ENCODE measurements at regions not wholly inside any gene's neighbourhood (a gene's known extent, or its start where the extent isn't known, plus 50 kb on each side); places are given as distances from the start of the nearest gene placed in this dataset.
"Not testable (repeated sequence)": the region's sequence is repeated elsewhere in the genome, so short reads cannot be mapped to it uniquely, and the experiment has no call there.

GRCh38 chr2:167670588-167670987 lies 576.8 kb downstream of the STK39 start:
- no peak for DNase-seq

DNA sequence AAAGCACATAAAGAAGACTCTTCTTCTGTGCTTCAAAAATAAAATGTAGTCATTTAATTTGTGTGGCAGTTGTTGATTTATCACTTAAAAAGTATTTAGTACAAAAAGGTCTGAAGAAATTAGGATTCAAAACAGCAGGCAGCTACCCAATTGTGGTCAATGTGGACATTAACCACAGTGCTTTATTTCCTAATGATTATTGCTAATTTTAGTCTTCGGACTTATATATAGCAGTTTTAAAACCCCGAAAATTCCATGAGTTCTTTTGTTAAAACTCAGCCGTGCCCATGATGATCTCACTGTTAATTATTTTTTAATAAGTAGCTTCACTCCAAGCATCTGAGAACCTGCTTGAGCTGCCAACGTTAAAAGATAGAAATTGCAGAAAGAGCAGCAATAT lies 594.3 kb downstream of the STK39 start:
- no peak for DNase-seq

GRCh38 chr2:167652401-167652800 lies 595.0 kb downstream of the STK39 start:
- no peak for DNase-seq

- DNase-seq = no peak
Measured at GRCh38 chr2:167651406-167652151, 595.8 kb downstream of the STK39 start.

DNA sequence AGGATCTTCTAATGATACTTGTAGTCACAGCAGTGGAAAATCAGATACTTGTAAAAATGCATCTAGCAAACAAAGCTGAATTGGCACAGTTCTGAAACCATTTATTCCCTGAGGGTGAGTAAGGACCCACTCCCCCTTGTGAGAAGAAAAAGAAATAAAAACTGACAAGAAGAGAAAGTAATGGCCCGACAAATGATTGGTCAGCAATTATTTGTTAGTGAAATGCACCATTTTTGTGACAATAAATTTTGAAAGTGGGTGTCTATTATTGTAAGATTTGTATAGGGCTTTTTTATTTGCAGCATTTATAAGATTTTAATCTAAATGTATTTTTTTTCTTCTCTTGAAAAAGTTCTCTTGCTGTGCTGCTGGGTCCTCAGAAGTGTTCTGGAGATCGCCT lies 600.8 kb downstream of the STK39 start:
- no peak for DNase-seq

- DNase-seq = no peak
Measured at GRCh38 chr2:167640096-167640495, 607.3 kb downstream of the STK39 start.

- DNase-seq = no peak
Measured at GRCh38 chr2:167637741-167638140, 609.7 kb downstream of the STK39 start.

DNA sequence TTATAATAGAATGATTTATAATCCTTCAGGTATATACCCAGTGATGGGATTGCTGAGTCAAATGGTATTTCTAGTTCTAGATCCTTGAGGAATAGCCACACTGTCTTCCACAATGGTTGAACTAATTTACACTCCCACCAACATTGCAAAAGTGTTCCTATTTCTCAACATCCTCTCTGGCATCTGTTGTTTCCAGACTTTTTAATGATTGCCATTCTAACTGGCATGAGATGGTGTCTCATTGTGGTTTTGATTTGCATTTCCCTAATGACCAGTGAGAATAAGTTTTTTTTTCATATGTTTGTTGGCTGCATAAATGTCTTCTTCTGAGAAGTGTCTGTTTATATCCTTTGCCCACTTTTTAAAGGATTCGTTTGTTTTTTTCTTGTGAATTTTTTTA lies 615.1 kb downstream of the STK39 start:
- DNase-seq = not testable (repeated sequence)

DNA sequence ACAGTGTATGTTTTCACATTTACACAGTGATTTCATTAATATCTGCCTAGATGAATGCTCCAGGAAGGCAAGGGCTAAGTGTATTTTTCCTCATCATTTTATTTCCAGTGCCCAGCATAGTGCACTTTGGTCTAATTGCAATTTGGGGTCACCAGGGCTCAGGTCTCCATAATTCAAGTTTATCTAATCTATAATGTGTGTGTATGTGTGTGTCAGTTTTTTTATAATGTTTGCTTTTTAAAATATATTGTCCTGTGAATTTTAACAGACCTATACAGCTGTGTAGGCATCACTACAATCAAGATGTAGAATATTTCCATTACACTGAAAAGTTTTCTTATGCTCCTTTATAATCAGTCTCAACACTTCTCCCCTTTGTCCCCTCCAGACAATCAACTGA lies 620.4 kb downstream of the STK39 start:
- DNase-seq = no peak

DNA sequence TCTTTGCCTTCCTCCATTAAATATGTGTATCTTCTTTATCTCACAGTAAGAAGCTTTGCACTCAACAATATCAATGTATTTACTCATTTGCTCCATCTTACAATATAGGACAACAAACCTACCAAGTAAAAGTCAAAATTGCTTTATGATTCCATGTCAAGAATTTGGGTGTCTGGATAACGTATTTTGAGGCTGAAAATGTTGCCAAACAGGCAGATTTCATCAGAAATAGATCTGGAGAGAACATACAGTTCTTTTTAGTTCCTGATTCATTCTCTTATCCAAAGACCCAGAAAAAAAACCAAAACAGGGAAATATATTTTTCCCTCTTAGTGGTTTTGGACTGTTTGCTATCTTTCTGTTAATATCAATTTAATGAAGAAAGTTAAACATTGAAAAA lies 621.1 kb downstream of the STK39 start:
- no peak for DNase-seq

GRCh38 chr2:167616997-167617396 lies 630.4 kb downstream of the STK39 start:
- DNase-seq = no peak

- no peak for DNase-seq
Measured at GRCh38 chr2:167613471-167613870, 633.9 kb downstream of the STK39 start.

- no peak for DNase-seq
Measured at GRCh38 chr2:167608487-167608886, 638.9 kb downstream of the STK39 start.

DNA sequence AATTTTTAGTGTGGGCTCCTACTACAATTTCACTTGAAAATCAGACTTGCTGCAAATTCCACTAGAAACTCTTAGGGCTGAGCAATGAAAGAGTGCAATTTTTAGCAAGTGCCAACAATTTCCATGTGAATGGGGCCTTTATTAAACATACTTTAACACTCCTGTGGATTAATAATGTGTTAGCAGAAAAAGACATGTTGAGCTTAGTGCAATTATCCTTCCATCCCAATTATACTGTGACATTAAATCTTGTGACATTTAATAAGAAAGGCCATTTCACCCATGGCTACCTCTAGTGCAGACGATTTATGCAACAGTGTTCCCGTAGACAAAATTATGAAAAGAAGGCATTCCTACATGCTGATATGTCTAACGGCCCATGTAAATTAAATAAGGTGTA lies 639.7 kb downstream of the STK39 start:
- DNase-seq = no peak

GRCh38 chr2:167607211-167607610 lies 640.2 kb downstream of the STK39 start:
- DNase-seq = no peak

DNA sequence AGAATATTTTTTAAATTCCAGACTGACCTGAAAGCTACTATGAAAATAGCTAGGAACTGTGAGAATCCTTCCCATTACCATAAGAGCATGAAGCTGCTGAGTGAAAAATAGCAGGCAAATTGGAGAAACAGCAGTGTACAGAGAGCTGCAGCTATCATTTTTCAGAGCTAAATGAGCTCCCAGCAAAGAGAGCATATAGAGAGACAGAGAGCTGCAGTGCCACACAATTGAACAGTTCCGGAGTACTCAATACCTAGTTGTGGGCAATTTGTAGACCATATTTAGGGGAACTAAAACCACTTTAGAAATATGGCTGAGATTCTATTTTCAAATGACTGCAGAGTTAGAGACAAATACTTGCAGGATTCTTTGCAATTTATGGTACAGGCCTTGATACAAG lies 645.3 kb downstream of the STK39 start:
- DNase-seq = no peak

- no peak for DNase-seq
Measured at GRCh38 chr2:167599219-167599618, 648.2 kb downstream of the STK39 start.

DNA sequence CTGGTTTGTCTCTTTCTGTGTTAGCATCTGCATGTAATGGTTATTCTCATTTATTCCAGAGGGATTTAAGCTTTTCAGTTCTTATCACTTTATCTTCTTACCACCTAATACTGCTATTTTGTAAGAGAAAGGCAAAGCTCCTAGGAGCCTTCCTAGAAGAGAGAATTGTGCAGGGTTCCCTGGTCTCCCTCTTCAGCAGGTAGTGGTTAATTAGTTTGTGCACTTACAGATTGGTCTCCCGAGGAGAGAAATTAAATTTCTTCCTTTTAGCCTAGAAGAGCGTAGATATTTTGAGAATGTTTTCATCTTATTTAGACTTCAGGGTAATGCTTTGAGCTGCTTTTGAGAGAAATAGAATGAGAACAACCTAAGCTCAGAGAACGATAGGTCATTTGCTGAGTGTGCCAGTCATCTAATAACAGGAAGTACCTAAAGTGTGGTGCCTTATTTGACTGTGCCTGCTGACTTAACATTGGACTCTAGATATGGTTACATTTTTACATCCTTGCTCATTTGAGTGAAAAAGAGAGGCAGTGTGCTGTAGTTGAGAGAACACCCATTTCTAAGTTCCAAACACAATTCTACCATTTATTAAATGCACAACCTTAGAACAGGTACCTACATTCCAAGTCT lies 651.4 kb downstream of the STK39 start:
- DNase-seq = no peak

DNA sequence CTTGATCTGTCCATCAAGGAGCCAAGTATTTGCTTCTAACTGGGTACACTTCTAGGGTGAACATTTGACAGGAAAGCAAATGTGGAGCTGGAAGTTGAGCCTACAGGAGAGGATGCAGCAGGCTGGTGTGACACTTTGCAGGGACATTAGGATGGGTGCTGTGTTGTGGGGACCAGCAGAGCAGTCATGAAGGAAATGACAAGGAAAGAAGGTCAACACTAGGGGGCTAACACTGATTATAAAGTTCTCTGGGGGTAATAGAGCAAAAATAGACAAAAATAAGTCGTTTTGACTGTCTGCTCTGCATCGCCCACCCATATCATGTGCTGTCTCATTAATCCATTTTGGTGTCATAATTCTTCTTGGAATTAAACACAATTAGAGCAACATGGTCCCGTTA lies 652.4 kb downstream of the STK39 start:
- no peak for DNase-seq

- DNase-seq = no peak
Measured at GRCh38 chr2:167592441-167592840, 655.0 kb downstream of the STK39 start.

- DNase-seq = no peak
Measured at GRCh38 chr2:167582619-167583018, 664.8 kb downstream of the STK39 start.

DNA sequence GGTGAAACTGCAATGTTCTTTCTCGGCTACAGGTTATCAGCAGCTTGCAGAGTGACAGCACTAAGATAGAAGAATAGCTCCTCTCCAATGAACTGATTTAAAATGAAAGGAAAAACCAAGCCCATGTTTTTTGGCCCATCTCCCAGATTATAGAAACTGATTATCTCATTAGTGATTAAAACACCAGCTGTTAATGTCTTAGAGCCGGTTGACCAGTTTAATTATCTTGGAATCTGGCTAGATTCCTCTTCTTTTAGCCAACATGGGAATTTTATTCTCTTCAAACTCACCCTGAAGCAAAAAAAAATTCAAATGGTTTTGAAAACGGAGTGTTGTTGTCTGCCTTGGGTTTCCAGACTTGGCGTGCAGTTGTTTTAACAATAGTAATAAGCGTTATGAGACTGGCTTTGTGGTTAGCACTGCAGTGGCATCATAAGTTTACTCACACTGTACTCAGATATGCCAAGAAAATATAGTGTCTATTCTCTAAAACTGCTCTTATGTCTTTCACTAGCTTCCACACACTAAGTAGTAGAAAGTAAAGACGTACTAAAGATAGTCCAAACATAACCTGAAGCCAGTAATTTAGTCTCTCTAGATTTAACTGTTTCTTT lies 665.3 kb downstream of the STK39 start:
- DNase-seq = no peak

DNA sequence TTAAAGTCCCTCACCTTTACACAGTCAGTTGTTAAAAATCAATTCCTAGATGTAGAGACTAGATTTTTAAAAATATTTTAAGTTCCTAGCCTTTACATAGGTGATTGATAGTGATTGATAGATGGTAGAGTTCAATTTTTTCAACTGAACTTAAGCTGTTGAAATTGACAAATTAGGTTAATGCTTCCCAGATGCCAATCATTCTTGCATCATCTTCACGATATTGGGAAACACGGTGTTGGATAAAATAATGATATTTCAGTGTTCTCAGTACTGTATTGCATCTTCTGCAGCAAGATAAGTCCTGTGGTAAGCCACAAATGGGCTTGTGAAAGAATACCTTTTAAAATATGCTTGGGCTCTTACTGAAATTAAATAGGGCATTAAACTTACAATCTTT lies 667.6 kb downstream of the STK39 start:
- DNase-seq = no peak

DNA sequence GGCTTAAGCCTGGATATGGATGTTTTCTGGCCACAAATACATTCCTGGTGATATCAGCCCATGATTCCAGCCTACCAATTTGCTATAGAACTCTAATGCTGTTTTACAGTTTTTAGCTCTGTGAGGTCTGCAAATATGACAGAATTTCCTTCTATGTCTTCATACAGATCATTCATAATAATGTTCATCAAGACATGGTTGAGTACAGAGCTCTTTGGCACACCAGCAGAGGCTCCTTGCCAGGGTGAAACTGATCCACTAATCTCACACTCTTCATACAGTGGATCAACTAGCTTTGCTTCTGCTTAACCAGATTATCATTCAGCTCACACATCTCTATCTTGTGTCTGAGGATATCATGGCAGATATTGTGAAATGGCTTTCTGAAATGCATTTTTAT lies 672.1 kb downstream of the STK39 start:
- DNase-seq = no peak
